WTC11 (cell line): ENCODE measurements at regions not wholly inside any gene's neighbourhood (a gene's known extent, or its start where the extent isn't known, plus 50 kb on each side); places are given as distances from the start of the nearest gene placed in this dataset.
"Not testable (repeated sequence)": the region's sequence is repeated elsewhere in the genome, so short reads cannot be mapped to it uniquely, and the experiment has no call there.

Experiments
- ATAC-seq: fragments of 200-7000 bp; cut with Tn5 transposase; 2 replicates; pipeline ENCODE4 v1.10.0; 2021; ENCODE audit warnings: mild to moderate bottlenecking, moderate library complexity
- CTCF ChIA-PET: fragments of 300-600 bp; sonication (Branson Sonifier 250); formaldehyde crosslinking; loops from one replicate; lab custom pipeline; 2021; ENCODE audit warnings: antibody characterized with exemption; lab: Charles Lee
- POLR2A ChIA-PET: fragments of 350-600 bp; sonication (Branson Sonifier 250); formaldehyde crosslinking; loops from one replicate; lab custom pipeline; 2021; ENCODE audit warnings: antibody characterized with exemption; lab: Charles Lee
- DNase-seq: peaks from one replicate; pipeline ENCODE4 v3.0.0; 2021; ENCODE audit warnings: low spot score
- H3K27ac Mint-ChIP-seq: 2 replicates; pipeline ENCODE4 v1.8.0; 2021; ENCODE audit warnings: mixed read lengths
- H3K27me3 Mint-ChIP-seq: 2 replicates; pipeline ENCODE4 v1.8.0; 2021; ENCODE audit warnings: low read depth, mild to moderate bottlenecking, moderate library complexity, mixed read lengths
- H3K36me3 Mint-ChIP-seq: 2 replicates; pipeline ENCODE4 v1.8.0; 2021; ENCODE audit warnings: mixed read lengths
- H3K4me1 Mint-ChIP-seq: 2 replicates; pipeline ENCODE4 v1.8.0; 2022; ENCODE audit warnings: mixed read lengths
- H3K4me3 Mint-ChIP-seq: 2 replicates; pipeline ENCODE4 v1.8.0; 2021; ENCODE audit warnings: mild to moderate bottlenecking, moderate library complexity, mixed read lengths
- H3K9me3 Mint-ChIP-seq: 2 replicates; pipeline ENCODE4 v1.8.0; 2021; ENCODE audit warnings: mixed read lengths
- ATF1 ChIP-seq: sonication (generic); formaldehyde crosslinking; IDR thresholded peaks from 2 replicates; pipeline ENCODE4 v1.8.1; 2023; ENCODE audit warnings: mild to moderate bottlenecking, moderate library complexity, missing genetic modification reagents
- CREM ChIP-seq: sonication (generic); formaldehyde crosslinking; IDR thresholded peaks from 2 replicates; pipeline ENCODE4 v1.8.1; 2022; ENCODE audit warnings: mild to moderate bottlenecking, missing genetic modification reagents, moderate library complexity
- ELF4 ChIP-seq: sonication (generic); formaldehyde crosslinking; IDR thresholded peaks from 2 replicates; pipeline ENCODE4 v1.8.1; 2022; ENCODE audit warnings: low read depth, mild to moderate bottlenecking, moderate library complexity, missing genetic modification reagents
- FOXP1 ChIP-seq: sonication (generic); formaldehyde crosslinking; IDR thresholded peaks from 2 replicates; pipeline ENCODE4 v1.8.0; 2022; ENCODE audit warnings: missing genetic modification reagents, mild to moderate bottlenecking, moderate library complexity, borderline replicate concordance
- FOXP4 ChIP-seq: sonication (generic); formaldehyde crosslinking; IDR thresholded peaks from 2 replicates; pipeline ENCODE4 v1.8.0; 2022; ENCODE audit warnings: mild to moderate bottlenecking, missing genetic modification reagents
- GABPB1 ChIP-seq: sonication (generic); formaldehyde crosslinking; IDR thresholded peaks from 2 replicates; pipeline ENCODE4 v1.8.1; 2023; ENCODE audit warnings: mild to moderate bottlenecking, missing genetic modification reagents
- HMGA2 ChIP-seq: fragments of 250-450 bp; sonication (Bioruptor Pico); IDR thresholded peaks from 2 replicates; pipeline ENCODE4 v1.4.0; 2021; ENCODE audit warnings: mild to moderate bottlenecking, moderate library complexity
- HMGXB4 ChIP-seq: sonication (generic); formaldehyde crosslinking; IDR thresholded peaks from 2 replicates; pipeline ENCODE4 v1.8.1; 2023; ENCODE audit warnings: mild to moderate bottlenecking, moderate library complexity, missing genetic modification reagents
- KAT7 ChIP-seq: sonication (generic); formaldehyde crosslinking; IDR thresholded peaks from 2 replicates; pipeline ENCODE4 v1.8.1; 2023; ENCODE audit warnings: missing genetic modification reagents, mild to moderate bottlenecking, borderline replicate concordance
- MAX ChIP-seq: sonication (generic); formaldehyde crosslinking; IDR thresholded peaks from 2 replicates; pipeline ENCODE4 v1.8.0; 2022; ENCODE audit warnings: mild to moderate bottlenecking, missing genetic modification reagents
- MYBL2 ChIP-seq: sonication (generic); formaldehyde crosslinking; IDR thresholded peaks from 2 replicates; pipeline ENCODE4 v1.8.1; 2023; ENCODE audit warnings: mild to moderate bottlenecking, moderate library complexity, missing genetic modification reagents
- NR1H2 ChIP-seq: sonication (generic); formaldehyde crosslinking; IDR thresholded peaks from 2 replicates; pipeline ENCODE4 v1.9.0; 2021; ENCODE audit warnings: mild to moderate bottlenecking, moderate library complexity, missing genetic modification reagents
- NR3C1 ChIP-seq: sonication (generic); formaldehyde crosslinking; conservative IDR thresholded peaks from 2 replicates; pipeline ENCODE4 v1.8.1; 2023; ENCODE audit warnings: low read depth, mild to moderate bottlenecking, missing genetic modification reagents
- SOX15 ChIP-seq: fragments of 250-450 bp; sonication (Bioruptor Pico); IDR thresholded peaks from 2 replicates; pipeline ENCODE4 v1.9.0; 2021; ENCODE audit warnings: mild to moderate bottlenecking
- ZNF219 ChIP-seq: sonication (generic); formaldehyde crosslinking; IDR thresholded peaks from 2 replicates; pipeline ENCODE4 v1.8.0; 2023; ENCODE audit warnings: missing genetic modification reagents, mild to moderate bottlenecking, borderline replicate concordance
- ZNF281 ChIP-seq: sonication (generic); formaldehyde crosslinking; IDR thresholded peaks from 2 replicates; pipeline ENCODE4 v1.8.0; 2023; ENCODE audit warnings: mild to moderate bottlenecking, missing genetic modification reagents
- ZNF423 ChIP-seq: fragments of 250-450 bp; sonication (Bioruptor Pico); IDR thresholded peaks from 2 replicates; pipeline ENCODE4 v2.1.2; 2022; ENCODE audit warnings: mild to moderate bottlenecking, moderate library complexity
- ZNF512 ChIP-seq: sonication (generic); formaldehyde crosslinking; IDR thresholded peaks from 2 replicates; pipeline ENCODE4 v1.8.1; 2022; ENCODE audit warnings: missing genetic modification reagents, borderline replicate concordance
- ZNF671 ChIP-seq: fragments of 250-450 bp; sonication (Bioruptor Pico); IDR thresholded peaks from 2 replicates; pipeline ENCODE4 v1.8.0; 2021; ENCODE audit warnings: mild to moderate bottlenecking

GRCh38 chrX:952816-953215, 259.6 kb downstream of the CRLF2 start:
- TF ChIP-seq GABPB1 (no peak), SOX15 (CRISPR knock-in tag) (no peak), HMGXB4 (CRISPR knock-in tag) (no peak), FOXP4 (CRISPR knock-in tag) (no peak), ZNF219 (CRISPR knock-in tag) (no peak), ZNF671 (CRISPR knock-in tag) (no peak), ATF1 (CRISPR knock-in tag) (no peak), HMGA2 (CRISPR knock-in tag) (no peak), CREM (CRISPR knock-in tag) (no peak), ELF4 (CRISPR knock-in tag) (no peak), NR3C1 (CRISPR knock-in tag) (no peak), ZNF512 (CRISPR knock-in tag) (no peak), MAX (CRISPR knock-in tag) (no peak), ZNF281 (CRISPR knock-in tag) (no peak), KAT7 (CRISPR knock-in tag) (no peak), ZNF423 (CRISPR knock-in tag) (no peak), NR1H2 (no peak), FOXP1 (CRISPR knock-in tag) (no peak), MYBL2 (CRISPR knock-in tag) (no peak)
- no peak overlapping the region for H3K4me3 Mint-ChIP-seq
- H3K9me3 Mint-ChIP-seq = peaks cover 6% of the 10 kb centered on the region
- H3K27me3 Mint-ChIP-seq = no peaks in the 10 kb centered on the region; the same call in 1 of the 2 replicates
- DNase-seq = no peak
- H3K27ac Mint-ChIP-seq = no peak overlapping the region
- ATAC-seq = no peak
- POLR2A ChIA-PET = no interaction called here
- no peaks in the 10 kb centered on the region for H3K4me1 Mint-ChIP-seq
- H3K36me3 Mint-ChIP-seq = no peaks in the 10 kb centered on the region
- CTCF ChIA-PET = no interaction called here

- H3K4me1 Mint-ChIP-seq, DNase-seq, CTCF ChIA-PET, ATAC-seq, POLR2A ChIA-PET, H3K27ac Mint-ChIP-seq, H3K4me3 Mint-ChIP-seq, H3K36me3 Mint-ChIP-seq: not testable (repeated sequence)
- Mint-ChIP-seq H3K9me3 (peaks cover 15% of the 10 kb centered on the region), H3K27me3 (peaks cover 14% of the 10 kb centered on the region)
These were observed 265.2 kb downstream of the CRLF2 start for GRCh38 chrX:947262-947661.
